GM21737 (cell line): ENCODE measurements at regions not wholly inside any gene's neighbourhood (a gene's known extent, or its start where the extent isn't known, plus 50 kb on each side); places are given as distances from the start of the nearest gene placed in this dataset.

Source experiments
- ATAC-seq: cut with Tn5 transposase; IDR thresholded peaks from one replicate; pipeline ENCODE4 v1.9.1; 2021; ENCODE audit warnings: mild to moderate bottlenecking, moderate library complexity; ENCODE audit not compliant: unreplicated experiment

DNA sequence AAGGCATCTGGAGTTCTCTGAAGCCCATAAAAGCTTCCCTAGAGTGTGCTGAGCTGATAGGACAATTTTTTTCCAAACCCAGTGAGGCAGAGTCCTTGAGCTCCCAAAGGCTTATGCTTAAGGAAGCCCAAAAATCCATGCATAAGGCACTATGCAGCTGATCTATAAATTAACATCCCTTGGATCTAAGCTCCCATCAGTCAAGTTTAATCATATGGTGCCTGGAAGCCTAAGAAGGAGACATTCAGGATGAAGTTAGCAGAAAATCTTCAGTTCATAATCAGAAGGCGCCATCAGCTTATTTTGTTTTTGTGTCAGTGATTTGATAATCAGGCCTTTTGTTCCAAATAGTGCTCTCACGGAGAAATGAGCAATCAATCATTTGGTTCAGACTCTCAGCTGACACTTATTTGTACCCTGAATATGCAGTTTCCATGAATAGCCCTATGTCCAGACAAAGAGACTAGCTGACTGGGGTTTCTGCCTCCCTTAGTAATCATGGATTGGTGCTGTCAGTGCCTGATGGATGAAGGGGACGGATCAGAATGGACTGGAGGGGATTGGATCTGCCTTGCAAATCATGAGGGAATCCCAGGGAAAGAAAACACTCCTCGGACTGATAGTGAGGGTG lies 464.8 kb upstream of the RGPD4 start:
- no peak for ATAC-seq

DNA sequence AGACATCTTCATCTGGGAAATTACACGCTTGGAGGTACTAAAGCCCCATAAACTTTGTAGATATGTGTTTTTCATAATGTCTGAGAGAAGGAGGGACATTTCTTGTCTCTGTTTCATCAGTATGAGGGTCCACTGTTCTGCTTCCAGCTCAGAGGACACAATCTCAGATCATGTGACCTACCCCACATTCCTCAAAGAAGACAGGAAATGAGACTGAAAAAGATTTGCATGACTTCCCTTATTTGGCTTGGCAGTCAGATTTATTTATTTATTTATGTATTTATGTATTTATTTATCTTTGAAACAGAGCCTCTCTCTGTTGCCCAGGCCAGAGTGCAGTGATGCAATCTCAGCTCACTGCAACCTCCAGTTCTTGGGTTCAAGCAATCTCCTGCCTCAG lies 463.7 kb upstream of the RGPD4 start:
- no peak for ATAC-seq

DNA sequence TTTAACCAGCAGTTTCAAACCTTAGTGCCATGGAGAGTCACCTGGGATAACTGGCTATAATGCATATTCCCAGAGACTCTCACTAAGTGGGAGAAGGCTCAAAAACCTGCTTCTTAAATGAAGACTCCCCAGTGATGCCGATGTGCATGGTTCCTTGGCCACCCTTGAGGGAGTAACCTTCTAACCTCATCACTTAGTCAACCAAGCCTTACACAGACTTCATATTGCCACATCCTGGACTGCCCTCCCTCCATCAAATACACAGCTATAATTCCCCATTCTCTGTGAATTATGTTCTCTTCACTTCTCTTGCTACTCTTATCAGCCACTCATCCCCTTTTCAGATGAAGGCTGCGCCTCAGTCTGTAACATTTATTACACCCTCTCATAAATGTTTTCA lies 462.9 kb upstream of the RGPD4 start:
- no peak for ATAC-seq

DNA sequence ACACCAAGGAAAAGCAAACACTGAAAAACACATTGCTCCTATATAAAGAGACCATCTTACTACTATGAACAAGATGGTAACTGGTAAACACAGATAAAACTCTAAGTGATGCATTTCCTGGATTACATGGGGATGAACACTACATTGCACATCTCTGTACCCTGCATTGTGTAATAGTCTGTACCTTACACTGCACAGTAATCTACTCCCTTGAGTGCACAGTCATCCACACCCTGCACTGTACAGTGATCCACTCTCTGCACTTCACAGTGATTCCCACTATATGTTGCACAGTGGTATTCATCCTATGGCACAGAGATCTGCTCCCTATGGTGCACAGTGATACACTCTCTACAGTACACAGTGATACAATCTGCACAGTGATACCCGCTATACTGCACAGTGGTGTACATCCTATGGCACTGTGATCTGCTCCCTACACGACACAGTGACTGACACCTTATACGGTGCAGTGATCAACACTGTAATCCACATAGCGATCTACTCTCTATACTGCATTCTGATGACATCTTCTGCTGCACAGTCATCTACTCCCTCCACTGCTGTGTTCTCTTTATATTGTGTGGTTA lies 462.2 kb upstream of the RGPD4 start:
- ATAC-seq = no peak

- no peak for ATAC-seq
Measured at GRCh38 chr2:107374249-107374648, 452.4 kb upstream of the RGPD4 start.

DNA sequence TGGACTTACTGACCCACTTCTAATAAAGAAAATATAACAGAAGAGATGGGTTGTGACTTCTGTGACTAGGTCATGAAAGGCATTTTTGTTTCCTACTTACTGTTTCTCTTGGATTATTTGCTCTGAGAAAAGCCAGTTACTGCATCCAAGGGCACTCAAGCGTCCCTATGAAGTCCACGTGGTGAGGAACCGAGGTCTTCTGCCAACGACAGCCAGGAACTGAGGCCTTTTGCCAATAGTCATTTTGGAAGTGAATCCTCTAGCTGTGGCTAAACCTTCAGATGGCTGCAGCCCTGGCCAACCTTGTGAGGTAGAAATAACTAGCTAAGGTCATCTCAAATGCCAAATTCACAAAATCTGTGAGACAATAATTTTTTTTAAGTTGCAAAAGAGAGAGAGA lies 449.8 kb upstream of the RGPD4 start:
- ATAC-seq = no peak

- ATAC-seq = no peak
Measured at GRCh38 chr2:107380912-107381311, 445.8 kb upstream of the RGPD4 start.

DNA sequence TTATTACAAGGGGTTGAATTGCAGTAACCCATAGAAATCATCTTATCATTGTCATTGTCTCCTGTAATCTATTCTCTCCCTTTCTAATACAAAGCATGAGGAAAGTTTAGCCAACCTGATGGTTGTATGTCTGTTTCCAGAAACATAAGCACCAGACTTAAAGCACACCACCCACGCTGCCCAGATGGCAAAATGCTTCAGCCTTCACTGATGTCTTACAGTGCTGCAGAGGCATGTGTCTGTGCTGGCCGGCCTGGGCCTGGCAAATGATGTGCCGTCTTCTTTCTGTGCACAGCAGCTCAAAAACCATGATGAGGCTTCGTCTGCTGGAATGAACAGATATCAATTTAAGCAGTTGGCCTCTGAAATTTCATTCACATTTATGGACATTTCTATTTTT lies 443.0 kb upstream of the RGPD4 start:
- ATAC-seq = no peak

DNA sequence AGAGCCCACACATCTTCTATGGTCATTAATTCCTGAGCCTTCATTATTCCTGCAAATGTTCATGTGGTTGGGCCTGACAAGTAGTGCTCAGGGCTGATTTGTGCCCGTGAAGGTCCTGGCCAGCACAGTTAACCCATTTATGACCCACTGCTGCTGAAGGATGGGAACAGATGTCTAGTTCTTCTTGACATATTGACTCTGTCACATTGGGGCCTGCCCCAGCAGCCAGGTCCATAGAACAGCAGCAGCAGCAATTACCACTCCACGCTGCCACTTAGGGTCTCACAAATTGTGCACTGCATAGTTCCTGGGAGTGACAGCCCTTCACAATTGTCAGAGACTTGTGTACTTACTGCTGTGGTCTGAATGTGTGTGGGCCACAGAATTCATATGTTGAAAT lies 442.3 kb upstream of the RGPD4 start:
- ATAC-seq = no peak

GRCh38 chr2:107385921-107386320 lies 440.8 kb upstream of the RGPD4 start:
- no peak for ATAC-seq

DNA sequence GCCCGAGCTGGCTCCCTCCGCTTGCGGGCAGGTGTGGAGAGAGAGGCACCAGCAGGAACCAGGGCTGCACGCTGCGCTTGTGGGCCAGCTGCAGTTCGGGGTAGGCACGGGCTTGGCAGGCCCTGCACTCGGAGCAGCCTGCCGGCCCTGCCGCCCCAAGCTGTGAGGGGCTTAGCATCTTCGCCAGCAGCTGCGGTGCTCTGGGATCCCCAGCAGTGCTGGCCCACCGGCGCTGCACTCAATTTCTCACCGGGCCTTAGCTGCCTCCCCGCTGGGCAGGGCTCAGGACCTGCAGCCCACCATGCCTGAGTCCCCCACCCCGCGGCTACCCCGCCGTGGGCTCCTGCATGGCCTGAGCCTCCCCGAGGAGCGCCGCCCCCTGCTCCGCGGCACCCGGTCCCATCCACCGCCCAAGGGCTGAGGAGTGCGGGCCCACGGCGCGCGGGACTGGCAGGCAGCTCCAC lies 434.4 kb upstream of the RGPD4 start:
- ATAC-seq = no peak

DNA sequence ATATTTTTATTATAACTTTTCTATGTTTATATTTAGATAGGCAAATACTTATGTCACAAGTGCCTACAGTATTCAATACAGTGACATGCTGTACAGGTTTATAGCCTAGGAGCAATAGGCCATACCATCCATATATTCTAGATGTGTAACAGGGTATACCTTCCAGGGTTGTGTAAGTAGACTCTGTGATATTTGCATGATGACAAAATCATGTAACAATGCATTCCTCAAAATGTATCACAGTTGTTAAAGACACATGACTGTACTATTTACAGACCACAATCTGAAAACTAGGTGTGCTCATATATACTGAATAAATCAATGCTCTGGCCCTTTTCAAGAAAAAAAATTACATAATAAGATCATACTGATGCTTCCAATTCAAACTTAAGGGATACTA lies 433.2 kb upstream of the RGPD4 start:
- no peak for ATAC-seq

- no peak for ATAC-seq
Measured at GRCh38 chr2:107398683-107399082, 428.0 kb upstream of the RGPD4 start.

DNA sequence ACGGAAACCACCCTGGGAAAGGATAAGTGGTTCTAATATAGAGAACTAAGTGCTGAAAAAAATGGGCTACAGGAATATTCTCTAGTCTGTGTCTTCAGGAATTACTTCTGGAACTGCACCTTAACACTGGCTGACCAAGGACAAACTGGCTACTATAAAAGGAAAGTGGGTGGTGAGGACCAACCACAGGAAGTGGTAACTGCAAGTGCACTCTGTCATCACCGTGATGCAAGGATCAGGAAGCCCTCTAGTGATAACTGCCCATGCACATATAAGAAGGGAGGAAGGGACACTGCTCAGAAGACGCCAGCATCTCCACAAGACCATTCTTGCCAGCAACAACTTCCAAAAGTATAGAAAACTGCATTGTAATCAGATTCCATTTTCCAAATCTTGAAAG lies 424.4 kb upstream of the RGPD4 start:
- ATAC-seq = no peak

DNA sequence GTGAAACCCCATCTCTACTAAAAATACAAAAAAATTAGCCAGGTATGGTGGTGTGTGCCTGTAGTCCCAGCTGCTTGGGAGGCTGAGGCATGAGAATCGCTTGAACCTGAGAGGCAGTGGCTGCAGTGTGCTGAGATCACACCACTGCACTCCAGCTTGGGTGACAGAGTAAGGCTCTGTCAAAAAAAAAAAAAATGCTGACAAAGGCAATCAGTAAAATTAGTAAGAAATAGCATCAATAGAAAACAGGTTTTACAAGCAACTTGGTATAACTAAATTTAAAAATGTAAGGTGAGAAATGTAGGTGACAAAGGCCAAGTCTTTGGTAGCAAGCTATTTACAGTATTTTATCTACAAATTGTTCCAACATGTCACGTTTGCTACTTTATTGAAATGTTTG lies 421.4 kb upstream of the RGPD4 start:
- no peak for ATAC-seq

- ATAC-seq = no peak
Measured at GRCh38 chr2:107407017-107407416, 419.7 kb upstream of the RGPD4 start.

DNA sequence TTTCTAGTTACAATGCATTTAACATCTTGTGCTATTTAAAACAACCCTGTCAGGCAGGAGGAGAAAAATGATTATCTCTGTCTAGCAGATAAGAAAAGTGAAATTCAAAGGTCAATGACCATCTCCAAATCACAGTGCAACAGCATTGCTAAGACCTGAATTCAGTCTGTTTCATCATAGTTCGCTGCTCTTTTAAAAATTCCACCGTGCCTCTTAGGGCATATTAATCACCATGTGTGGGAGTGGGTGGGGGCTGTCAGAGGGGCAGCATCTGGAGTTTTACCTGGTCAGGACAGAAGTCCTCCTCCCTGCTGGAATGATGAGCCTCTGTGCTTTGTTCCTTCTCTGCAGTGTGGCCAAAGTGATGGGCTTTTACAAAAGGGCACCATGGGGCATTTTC lies 418.7 kb upstream of the RGPD4 start:
- ATAC-seq = no peak

DNA sequence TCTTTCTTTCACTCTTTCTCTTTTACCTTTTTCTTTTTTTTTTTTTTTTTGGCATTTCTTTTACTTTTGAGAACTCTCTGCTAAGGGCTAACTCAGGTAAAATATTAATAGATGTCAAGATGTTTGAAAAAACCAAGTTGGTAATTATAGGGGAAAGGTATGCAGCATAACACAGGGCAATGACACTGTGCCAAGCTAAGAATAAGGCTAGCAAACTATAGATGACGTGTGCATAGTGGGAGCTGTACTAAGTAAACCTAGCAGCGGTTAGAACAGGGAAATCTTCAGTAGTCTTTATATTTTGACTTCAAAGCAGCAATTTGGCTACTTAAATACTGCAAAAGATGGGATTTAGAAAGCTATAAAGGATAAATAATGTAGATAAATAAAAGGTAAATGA lies 415.4 kb upstream of the RGPD4 start:
- no peak for ATAC-seq

- no peak for ATAC-seq
Measured at GRCh38 chr2:107412209-107412904, 414.3 kb upstream of the RGPD4 start.

- ATAC-seq = no peak
Measured at GRCh38 chr2:107412981-107413380, 413.7 kb upstream of the RGPD4 start.

DNA sequence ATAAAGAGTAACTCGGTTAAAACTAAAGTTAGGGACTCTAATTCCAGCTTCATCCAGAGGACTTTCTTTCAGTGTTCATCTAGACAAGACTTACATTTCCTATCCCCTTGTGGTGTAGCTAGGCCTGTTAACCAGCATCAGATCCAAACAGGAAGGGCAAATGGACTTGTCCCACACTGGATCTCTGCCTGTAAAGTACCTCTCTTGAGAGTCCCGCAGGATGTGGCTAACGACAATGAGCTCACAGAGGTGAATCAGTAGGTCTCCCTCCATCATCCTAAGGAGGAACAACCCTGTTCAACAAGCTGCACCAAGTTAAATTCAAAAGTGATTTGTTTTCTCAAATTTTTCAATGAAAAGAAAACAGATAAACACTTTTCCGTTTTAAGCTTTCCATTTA lies 412.3 kb upstream of the RGPD4 start:
- ATAC-seq = no peak

GRCh38 chr2:107418708-107419107 lies 408.0 kb upstream of the RGPD4 start:
- ATAC-seq = no peak
